ENCODE measurements at regions not wholly inside any gene's neighbourhood (a gene's known extent, or its start where the extent isn't known, plus 50 kb on each side); places are given as distances from the start of the nearest gene placed in this dataset.

GRCh38 chr1:171421413-171422020 lies 63.8 kb upstream of the PRRC2C start:
- H3K36me3 ChIP-seq (ENCODE audit: low read depth) = no peaks in the 10 kb centered on the region
- no peak for ATAC-seq
- intact Hi-C loops (cut with DNase I, micrococcal nuclease) = no loop called here
- H3K4me1 ChIP-seq (ENCODE audit: low read depth) = no peaks in the 10 kb centered on the region
- no peak overlapping the region for H3K4me3 ChIP-seq
- TF ChIP-seq CTCF (IDR thresholded peaks at IDR 0.05) = no peak
- no peak for DNase-seq
- no peaks in the 10 kb centered on the region for H3K9me3 ChIP-seq

- DNase-seq (no peak), ATAC-seq (no peak)
- Histone ChIP-seq H3K4me1 (ENCODE audit: low read depth) (no peaks in the 10 kb centered on the region), H3K36me3 (ENCODE audit: low read depth) (no peaks in the 10 kb centered on the region), H3K4me3 (no peak overlapping the region), H3K9me3 (no peaks in the 10 kb centered on the region)
- TF ChIP-seq CTCF (IDR thresholded peaks at IDR 0.05) = no peak
- intact Hi-C loops (cut with DNase I, micrococcal nuclease) = no loop called here
Measured at GRCh38 chr1:171422511-171422910, 62.8 kb upstream of the PRRC2C start.

GRCh38 chr1:171424494-171424893 lies 60.8 kb upstream of the PRRC2C start:
- Histone ChIP-seq H3K4me1 (ENCODE audit: low read depth) (no peaks in the 10 kb centered on the region), H3K36me3 (ENCODE audit: low read depth) (no peaks in the 10 kb centered on the region), H3K9me3 (no peaks in the 10 kb centered on the region), H3K4me3 (no peak overlapping the region)
- intact Hi-C loops (cut with DNase I, micrococcal nuclease) = no loop called here
- DNase-seq (no peak), ATAC-seq (no peak)
- TF ChIP-seq CTCF (IDR thresholded peaks at IDR 0.05) = no peak

- intact Hi-C loops (cut with DNase I, micrococcal nuclease) = no loop called here
- Histone ChIP-seq H3K36me3 (ENCODE audit: low read depth) (no peaks in the 10 kb centered on the region), H3K9me3 (no peaks in the 10 kb centered on the region), H3K4me1 (ENCODE audit: low read depth) (no peaks in the 10 kb centered on the region), H3K4me3 (no peak overlapping the region)
- no peak for ATAC-seq
- TF ChIP-seq CTCF (IDR thresholded peaks at IDR 0.05) = no peak
- no peak for DNase-seq
Measured at GRCh38 chr1:171426645-171427044, 58.7 kb upstream of the PRRC2C start.

- Histone ChIP-seq H3K4me1 (ENCODE audit: low read depth) (no peaks in the 10 kb centered on the region), H3K9me3 (no peaks in the 10 kb centered on the region), H3K4me3 (no peak overlapping the region), H3K36me3 (ENCODE audit: low read depth) (no peaks in the 10 kb centered on the region)
- TF ChIP-seq CTCF (IDR thresholded peaks at IDR 0.05) = no peak
- intact Hi-C loops (cut with DNase I, micrococcal nuclease) = no loop called here
- ATAC-seq (no peak), DNase-seq (no peak)
Measured at GRCh38 chr1:171427852-171428471, 57.4 kb upstream of the PRRC2C start.
